Aorta (tissue), 5 donors: ENCODE measurements at regions not wholly inside any gene's neighbourhood (a gene's known extent, or its start where the extent isn't known, plus 50 kb on each side); places are given as distances from the start of the nearest gene placed in this dataset.

Experiments used
- ATAC-seq: fragments of 200-7000 bp; cut with Tn5 transposase; one replicate; pipeline ENCODE4 v1.9.1; 2022; ENCODE audit warnings: moderate library complexity; ENCODE audit not compliant: low FRiP score
- DNase-seq, 2 donors: peaks; one replicate each; pipeline ENCODE4 v3.0.0-alpha.2; 2020
- H3K27ac ChIP-seq, 2 donors: one replicate each; pipeline ENCODE4 v1.5.1; 2013; ENCODE audit warnings: low read length in 2 of 2, mild to moderate bottlenecking in 2 of 2, moderate library complexity in 2 of 2, control low read depth in 1 of 2, inconsistent platforms in 1 of 2, low read depth in 1 of 2
- H3K27me3 ChIP-seq, 2 donors: one replicate each; pipeline ENCODE4 v1.6.1; 2013; ENCODE audit warnings: control low read depth in 1 of 2, low read length in 1 of 2, mild to moderate bottlenecking in 1 of 2, moderate library complexity in 1 of 2; ENCODE audit not compliant: insufficient read depth in 2 of 2, control insufficient read depth in 1 of 2
- H3K36me3 ChIP-seq, 2 donors: one replicate each; pipeline ENCODE4 v1.6.1; 2013; ENCODE audit warnings: control low read depth in 1 of 2, low read length in 1 of 2, mild to moderate bottlenecking in 1 of 2; ENCODE audit not compliant: insufficient read depth in 2 of 2, control insufficient read depth in 1 of 2
- H3K4me1 ChIP-seq, 2 donors: one replicate each; pipeline ENCODE4 v1.6.1; 2013; ENCODE audit warnings: low read length in 2 of 2, control low read depth in 1 of 2, mild to moderate bottlenecking in 1 of 2, moderate library complexity in 1 of 2; ENCODE audit not compliant: insufficient read depth in 2 of 2, control insufficient read depth in 1 of 2
- H3K4me3 ChIP-seq, 2 donors: one replicate each; pipeline ENCODE4 v1.5.1; 2013; ENCODE audit warnings: low read length in 2 of 2, control low read depth in 1 of 2, mild to moderate bottlenecking in 1 of 2
- H3K9me3 ChIP-seq: one replicate; pipeline ENCODE4 v1.6.1; 2013; ENCODE audit warnings: mild to moderate bottlenecking, low read length; ENCODE audit not compliant: control insufficient read depth
- WGBS, 2 donors: extraction: QIAGEN DNeasy Blood & Tissue Kit; methylation state at CpG; one replicate each; pipeline ENCODE4 v1.1.7; 2013; 5-methylcytosine and 5-hydroxymethylcytosine counted together
- intact Hi-C, 2 donors: fragments of 100-400 bp; cut with DNase I; formaldehyde crosslinking; loops; one replicate each; pipeline versions ENCODE4 v1.14.2 to v1.15.0; 2022
- donor health status: healthy with polysubstance abuse.
- donor health status: Bipolar disorder and iron deficiency.
- donor health status: DM: no; HTN: no; CAD: no.
- donor health status: DM: no; HTN: no; CAD: no.
- donor health status: DM: yes; HTN: yes; CAD: no.

DNA sequence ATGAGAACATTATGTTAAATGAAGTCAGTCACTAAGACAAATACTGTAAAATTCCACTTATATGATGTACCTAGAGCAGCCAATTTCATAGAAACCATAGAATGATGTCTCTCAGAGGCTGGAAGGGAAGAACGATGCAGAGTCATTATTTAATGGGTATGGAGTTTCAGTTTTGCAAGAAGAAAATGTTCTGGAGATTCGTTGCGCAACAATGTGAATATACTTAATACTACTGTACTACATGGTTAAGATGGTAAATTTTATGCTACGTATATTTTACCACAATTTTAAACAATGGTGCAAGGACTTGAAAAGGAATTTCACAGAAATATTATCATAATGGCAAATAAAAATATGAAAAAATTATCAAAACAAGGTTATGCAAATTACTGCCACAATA lies 972.6 kb downstream of the KCNMA1 start:
- Histone ChIP-seq H3K36me3 (no peaks in the 10 kb centered on the region), H3K4me3 (no peak overlapping the region), H3K4me1 (no peaks in the 10 kb centered on the region), H3K27ac (no peak overlapping the region), H3K9me3 (no peaks in the 10 kb centered on the region), H3K27me3 (no peaks in the 10 kb centered on the region)
- DNase-seq (no peak), ATAC-seq (no peak)
- intact Hi-C loops = no loop called here
- 96 to 97% methylated on average over 4 of the region's 4 CpGs for WGBS, 2 donors

DNA sequence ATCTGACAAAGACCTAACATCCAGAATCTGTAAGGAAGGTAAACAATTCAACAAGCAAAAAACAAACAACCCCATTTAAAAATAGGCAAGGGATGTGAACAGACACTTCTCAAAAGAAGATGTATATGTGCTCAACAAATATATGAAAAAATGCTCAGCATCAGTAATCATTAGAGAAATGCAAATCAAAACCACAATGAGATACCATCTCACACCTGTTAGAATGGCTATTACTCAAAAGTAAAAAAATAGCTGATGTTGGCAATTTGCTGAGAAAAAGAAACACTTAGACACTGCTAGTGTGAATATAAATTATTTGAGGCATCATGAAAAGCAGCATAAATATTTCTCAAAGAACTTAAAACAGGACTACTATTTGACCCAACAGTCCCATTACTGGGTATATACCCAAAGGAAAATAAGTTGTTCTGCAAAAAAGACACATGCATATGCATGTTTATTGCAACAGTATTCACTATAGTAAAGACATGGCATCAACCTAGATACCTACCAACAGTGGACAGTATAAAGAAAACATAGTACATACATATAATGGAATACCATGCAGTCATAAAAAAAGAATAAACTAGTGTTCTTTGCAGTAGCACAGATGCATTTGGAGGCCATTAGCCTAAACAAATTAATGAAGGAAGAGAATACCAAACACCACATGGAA lies 980.1 kb downstream of the KCNMA1 start:
- ATAC-seq = no peak
- Histone ChIP-seq H3K36me3 (no peaks in the 10 kb centered on the region), H3K4me3 (no peak overlapping the region), H3K9me3 (no peaks in the 10 kb centered on the region), H3K4me1 (no peaks in the 10 kb centered on the region), H3K27me3 (no peaks in the 10 kb centered on the region), H3K27ac (no peak overlapping the region)
- intact Hi-C loops = no loop called here
- DNase-seq = no peak

DNA sequence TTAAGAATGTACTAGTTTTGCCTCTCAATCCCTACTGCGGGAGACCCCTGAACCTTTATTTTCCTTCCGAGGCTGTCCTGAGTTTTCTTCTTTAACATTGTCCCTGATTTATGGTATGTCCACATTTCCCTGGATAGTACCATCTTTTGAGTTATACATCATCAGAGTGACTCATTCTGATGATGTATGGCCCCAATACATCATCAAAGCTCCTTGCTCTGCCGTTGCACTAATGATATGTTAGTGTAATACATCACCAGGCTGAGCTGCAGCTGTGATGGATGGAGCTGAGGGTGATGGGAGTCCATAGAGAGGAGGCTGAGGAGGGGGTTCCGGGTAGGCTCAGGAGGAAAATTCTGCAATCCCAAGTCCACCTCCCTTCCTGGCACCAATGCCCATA lies 986.5 kb downstream of the KCNMA1 start:
- H3K9me3 ChIP-seq = no peaks in the 10 kb centered on the region
- no peaks in the 10 kb centered on the region for H3K4me1 ChIP-seq
- H3K4me3 ChIP-seq = no peak overlapping the region
- H3K27me3 ChIP-seq = no peaks in the 10 kb centered on the region
- ATAC-seq = no peak
- 66% methylated on average over 4 of the region's 4 CpGs for WGBS, 2 donors
- H3K27ac ChIP-seq = no peak overlapping the region
- no peak for DNase-seq
- intact Hi-C loops = no loop called here
- no peaks in the 10 kb centered on the region for H3K36me3 ChIP-seq

DNA sequence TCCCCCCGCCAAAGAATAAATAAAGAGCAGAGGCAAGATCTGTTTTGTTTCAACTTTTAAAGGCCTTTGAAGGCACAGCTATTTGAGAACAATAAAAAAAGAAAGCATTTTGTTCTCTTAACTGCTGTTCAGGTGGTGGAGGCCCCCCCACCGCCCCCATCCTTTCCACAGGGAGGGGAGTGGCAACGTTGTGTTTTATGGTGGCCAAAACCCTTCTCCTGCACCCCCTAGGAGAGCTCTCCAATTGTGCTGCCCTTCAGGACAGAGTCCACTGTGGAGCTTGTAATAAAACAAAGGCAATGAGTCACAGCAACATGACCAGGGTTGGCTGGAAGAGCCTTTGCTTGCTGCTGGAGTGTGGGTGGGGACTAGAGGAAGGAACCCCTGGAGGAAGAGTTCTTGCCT lies 987.9 kb downstream of the KCNMA1 start:
- intact Hi-C loops = no loop called here
- Histone ChIP-seq H3K4me3 (no peak overlapping the region), H3K27me3 (no peaks in the 10 kb centered on the region), H3K9me3 (no peaks in the 10 kb centered on the region), H3K27ac (no peak overlapping the region), H3K36me3 (no peaks in the 10 kb centered on the region), H3K4me1 (no peaks in the 10 kb centered on the region)
- 16 to 20% methylated on average over 3 of the region's 3 CpGs for WGBS, 2 donors
- ATAC-seq (peak; percentile 70), DNase-seq (peak in 1 of 2 donors; percentile 50)

DNA sequence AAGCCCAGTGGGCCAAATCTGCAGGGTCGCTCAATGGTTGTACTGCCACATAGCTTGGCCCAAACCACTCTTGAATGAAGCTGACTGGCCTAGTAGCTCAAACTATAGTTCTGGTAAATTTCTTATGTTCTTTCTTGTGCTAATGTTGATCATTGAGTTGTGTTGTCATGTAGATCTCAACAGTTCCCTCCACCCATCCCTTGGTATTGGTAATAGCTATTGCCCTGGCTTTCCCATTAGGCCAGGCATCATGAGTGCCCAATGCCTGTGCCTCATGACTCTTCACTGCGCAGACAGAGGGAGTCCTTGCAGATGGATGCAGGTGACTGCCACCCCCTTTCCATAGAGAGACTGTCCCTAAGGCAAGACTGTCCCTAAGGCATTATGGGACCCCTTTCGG lies 988.4 kb downstream of the KCNMA1 start:
- H3K4me1 ChIP-seq = no peaks in the 10 kb centered on the region
- WGBS, 2 donors = 67 to 68% methylated on average over 3 of the region's 3 CpGs
- intact Hi-C loops = no loop called here
- no peak overlapping the region for H3K4me3 ChIP-seq
- H3K9me3 ChIP-seq = no peaks in the 10 kb centered on the region
- H3K36me3 ChIP-seq = no peaks in the 10 kb centered on the region
- ATAC-seq (no peak), DNase-seq (no peak)
- no peak overlapping the region for H3K27ac ChIP-seq
- H3K27me3 ChIP-seq = no peaks in the 10 kb centered on the region

DNA sequence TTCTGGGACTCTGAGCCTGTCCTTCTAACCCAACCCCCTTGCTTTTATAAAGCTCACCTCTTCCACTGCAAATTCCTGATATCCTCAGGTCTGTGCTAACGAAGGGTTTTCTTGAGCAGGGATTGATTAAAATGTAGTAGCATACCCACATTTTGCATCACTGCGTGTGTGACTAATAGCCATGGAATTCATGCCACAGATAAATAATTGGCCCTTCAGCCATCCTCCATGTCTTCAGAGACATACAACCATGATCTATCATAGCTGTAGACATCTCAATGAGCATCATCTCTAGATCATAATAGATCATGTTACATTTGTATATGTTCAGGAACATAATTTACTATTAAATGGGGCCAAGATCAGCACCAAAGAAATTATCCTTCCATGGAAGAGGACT lies 990.3 kb downstream of the KCNMA1 start:
- Histone ChIP-seq H3K27me3 (no peaks in the 10 kb centered on the region), H3K9me3 (no peaks in the 10 kb centered on the region), H3K36me3 (no peaks in the 10 kb centered on the region), H3K27ac (no peak overlapping the region), H3K4me3 (no peak overlapping the region), H3K4me1 (peaks cover 0 to 3% of the 10 kb centered on the region in 2 donors)
- intact Hi-C loops = no loop called here
- no peak for ATAC-seq
- WGBS, 2 donors = 91 to 95% methylated on average over 2 of the region's 2 CpGs
- no peak for DNase-seq

DNA sequence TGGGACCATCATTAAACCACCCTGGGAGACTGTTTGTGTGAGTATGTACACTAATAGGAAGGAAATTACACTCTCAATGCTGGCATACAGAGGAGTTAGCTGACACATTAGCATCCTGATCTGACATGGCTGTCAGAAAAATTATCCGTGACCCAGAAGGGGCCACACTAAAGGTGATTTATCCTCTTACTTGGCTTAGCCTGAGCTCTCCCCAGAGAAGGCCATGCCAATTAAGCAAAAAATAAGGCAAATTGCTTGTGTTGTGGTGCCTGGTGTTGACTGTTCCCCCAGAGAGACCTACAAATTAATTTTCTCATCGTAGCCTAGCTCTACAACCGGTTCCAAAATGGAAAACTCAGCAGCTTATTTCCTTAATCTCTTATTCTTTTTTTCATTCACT lies 992.3 kb downstream of the KCNMA1 start:
- no peak for ATAC-seq
- DNase-seq = no peak
- Histone ChIP-seq H3K4me1 (peaks cover 0 to 3% of the 10 kb centered on the region in 2 donors), H3K36me3 (no peaks in the 10 kb centered on the region), H3K27me3 (no peaks in the 10 kb centered on the region), H3K27ac (no peak overlapping the region), H3K4me3 (no peak overlapping the region), H3K9me3 (no peaks in the 10 kb centered on the region)
- intact Hi-C loops = no loop called here
- WGBS, 2 donors = 88 to 92% methylated on average over 3 of the region's 3 CpGs

DNA sequence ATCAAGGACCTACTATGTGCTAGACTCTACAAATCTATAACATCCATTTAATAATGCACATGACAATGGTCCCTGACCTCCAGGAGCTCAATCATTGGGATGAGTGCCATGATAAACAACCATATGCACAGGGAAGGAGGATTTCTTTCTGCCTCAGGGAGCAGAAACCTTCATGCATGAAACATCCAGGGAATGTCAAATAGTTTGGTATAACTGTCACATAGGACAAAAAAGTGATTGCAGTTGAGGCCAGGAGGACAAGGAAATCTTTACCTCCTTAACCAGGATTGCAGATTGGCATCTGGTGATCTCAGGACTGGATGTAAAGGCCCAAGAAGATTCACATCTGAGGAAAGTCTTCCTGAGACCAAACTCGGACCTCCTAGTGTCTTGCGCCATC lies 993.1 kb downstream of the KCNMA1 start:
- H3K4me3 ChIP-seq = no peak overlapping the region
- H3K27ac ChIP-seq = no peak overlapping the region
- no peak for DNase-seq
- intact Hi-C loops = no loop called here
- H3K4me1 ChIP-seq = peaks cover 0 to 3% of the 10 kb centered on the region in 2 donors
- no peak for ATAC-seq
- H3K27me3 ChIP-seq = no peaks in the 10 kb centered on the region
- no peaks in the 10 kb centered on the region for H3K9me3 ChIP-seq
- no peaks in the 10 kb centered on the region for H3K36me3 ChIP-seq
- 96 to 100% methylated on average over 2 of the region's 2 CpGs for WGBS, 2 donors

DNA sequence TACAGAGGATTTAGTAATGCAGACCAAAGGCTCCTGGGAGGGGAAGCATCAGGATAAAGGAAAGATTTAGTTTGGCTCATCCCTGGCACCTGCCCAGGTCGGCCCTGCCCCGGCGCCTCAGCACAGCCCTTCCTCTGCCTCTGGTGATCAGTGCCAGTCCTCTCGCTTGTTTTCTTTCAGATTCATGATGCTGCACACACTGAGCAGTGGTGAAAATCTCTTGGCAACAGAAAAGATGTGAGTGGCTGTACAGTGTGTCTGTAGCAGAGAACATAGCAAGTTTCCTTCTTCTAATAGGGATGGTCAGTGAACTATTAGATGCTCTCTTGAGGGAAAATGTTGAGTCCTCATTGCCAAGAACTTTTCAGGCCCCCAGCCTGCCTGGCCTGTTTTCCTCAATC lies 994.1 kb downstream of the KCNMA1 start:
- peak in 1 of 2 donors; percentile 51 for DNase-seq
- ATAC-seq = peak; percentile 46
- Histone ChIP-seq H3K36me3 (no peaks in the 10 kb centered on the region), H3K4me3 (no peak overlapping the region), H3K9me3 (no peaks in the 10 kb centered on the region), H3K4me1 (peaks cover 0 to 3% of the 10 kb centered on the region in 2 donors), H3K27me3 (no peaks in the 10 kb centered on the region), H3K27ac (no peak overlapping the region)
- intact Hi-C loops = no loop called here
- WGBS, 2 donors = 75 to 83% methylated on average over 4 of the region's 4 CpGs
